ENCODE measurements at regions not wholly inside any gene's neighbourhood (a gene's known extent, or its start where the extent isn't known, plus 50 kb on each side); places are given as distances from the start of the nearest gene placed in this dataset.

- H3K4me1 Mint-ChIP-seq = no peaks in the 10 kb centered on the region
- DNase-seq (no peak), ATAC-seq (ENCODE audit: low read depth) (no peak)
- TF ChIP-seq CTCF (IDR thresholded peaks at IDR 0.05) = no peak
- no peak overlapping the region for H3K27ac Mint-ChIP-seq
- H3K36me3 Mint-ChIP-seq (ENCODE audit: low read depth) = no peaks in the 10 kb centered on the region
- peaks cover 12% of the 10 kb centered on the region for H3K27me3 Mint-ChIP-seq
- H3K9me3 Mint-ChIP-seq = no peaks in the 10 kb centered on the region
- CTCF ChIA-PET = no interaction called here
- no peak overlapping the region for H3K4me3 Mint-ChIP-seq
- POLR2A ChIA-PET = no interaction called here
- intact Hi-C loops (cut with micrococcal nuclease) = no loop called here
Observed at GRCh38 chr1:37105911-37106310, 71.6 kb upstream of the GRIK3 start.

- H3K9me3 Mint-ChIP-seq = no peaks in the 10 kb centered on the region
- DNase-seq = no peak
- CTCF ChIA-PET = no interaction called here
- no peaks in the 10 kb centered on the region for H3K36me3 Mint-ChIP-seq (ENCODE audit: low read depth)
- no peak for TF ChIP-seq CTCF (IDR thresholded peaks at IDR 0.05)
- POLR2A ChIA-PET = no interaction called here
- H3K4me3 Mint-ChIP-seq = no peak overlapping the region
- no peaks in the 10 kb centered on the region for H3K4me1 Mint-ChIP-seq
- H3K27ac Mint-ChIP-seq = no peak overlapping the region
- H3K27me3 Mint-ChIP-seq = peaks cover 12% of the 10 kb centered on the region
- intact Hi-C loops (cut with micrococcal nuclease) = no loop called here
- ATAC-seq (ENCODE audit: low read depth) = no peak
Observed at GRCh38 chr1:37107153-37107907, 73.0 kb upstream of the GRIK3 start.

- intact Hi-C loops (cut with micrococcal nuclease) = no loop called here
- ATAC-seq (ENCODE audit: low read depth) (no peak), DNase-seq (no peak)
- ChIA-PET CTCF (no interaction called here), POLR2A (no interaction called here)
- Mint-ChIP-seq H3K27ac (no peak overlapping the region), H3K36me3 (ENCODE audit: low read depth) (no peaks in the 10 kb centered on the region), H3K4me1 (no peaks in the 10 kb centered on the region), H3K27me3 (peaks cover 9% of the 10 kb centered on the region), H3K9me3 (no peaks in the 10 kb centered on the region), H3K4me3 (no peak overlapping the region)
- TF ChIP-seq CTCF (IDR thresholded peaks at IDR 0.05) = no peak
Observed at GRCh38 chr1:37108596-37109188, 74.4 kb upstream of the GRIK3 start.

GRCh38 chr1:37112430-37112829 is 78.1 kb upstream of the GRIK3 start:
- Mint-ChIP-seq H3K9me3 (no peaks in the 10 kb centered on the region), H3K27me3 (peaks cover 12% of the 10 kb centered on the region)
- CTCF ChIA-PET = no interaction called here

More at GRCh38 chr1:37112430-37112829, 78.1 kb upstream of the GRIK3 start:
- Mint-ChIP-seq H3K27ac (no peak overlapping the region), H3K4me3 (no peak overlapping the region), H3K36me3 (ENCODE audit: low read depth) (no peaks in the 10 kb centered on the region), H3K4me1 (no peaks in the 10 kb centered on the region)
- ATAC-seq (ENCODE audit: low read depth) = no peak
- no peak for DNase-seq
- POLR2A ChIA-PET = no interaction called here
- TF ChIP-seq CTCF (IDR thresholded peaks at IDR 0.05) = no peak
- intact Hi-C loops (cut with micrococcal nuclease) = no loop called here

All from activated B cell treated with CpG ODN at 0.5 μM for 24 hours (primary cell).